A549 (cell line): ENCODE measurements at regions not wholly inside any gene's neighbourhood (a gene's known extent, or its start where the extent isn't known, plus 50 kb on each side); places are given as distances from the start of the nearest gene placed in this dataset.
"Not testable (repeated sequence)": the region's sequence is repeated elsewhere in the genome, so short reads cannot be mapped to it uniquely, and the experiment has no call there.

Experiments
- ATAC-seq, 2 experiments: fragments of 200-7000 bp in 1 of 2; fragments of >200 bp in 1 of 2; cut with Nextera tagmentation in 1 of 2; cut with Tn5 transposase in 1 of 2; 3 replicates each; pipeline versions ENCODE4 v1.8.0 to v1.9.1; 2018 to 2020; ENCODE audit warnings: mild to moderate bottlenecking in 1 of 2, moderate library complexity in 1 of 2
- CTCF ChIA-PET: fragments of 300-600 bp; sonication (Branson Sonifier 250); formaldehyde crosslinking; extraction: SDS; loops from one replicate; lab custom pipeline; 2021; ENCODE audit warnings: antibody characterized with exemption, inconsistent platforms; lab: Yijun Ruan, JAX
- POLR2A ChIA-PET: fragments of 350-600 bp; formaldehyde crosslinking; extraction: SDS; loops from one replicate; lab custom pipeline; 2021; ENCODE audit warnings: antibody characterized with exemption, inconsistent platforms; lab: Yijun Ruan, JAX
- DNase-seq, 2 experiments: peaks; one replicate each; pipeline versions ENCODE4 v3.0.0 to v3.0.0-alpha.2; 2011 to 2016; ENCODE audit warnings: low read depth in 1 of 2, low spot score in 1 of 2
- FAIRE-seq: peaks from 2 replicates; lab custom pipeline; 2011; peaks lifted over from hg19 to GRCh38; lab: Jason Lieb, UNC
- H3K27ac ChIP-seq, 2 experiments: fragments of >200 bp; sonication (Bioruptor Twin); formaldehyde crosslinking; 3 replicates each; pipeline ENCODE4 v1.5.1; 2016 to 2017
- H3K4me1 ChIP-seq: fragments of >200 bp; sonication (Bioruptor Twin); formaldehyde crosslinking; 3 replicates; pipeline ENCODE4 v1.6.1; 2016
- H3K4me2 ChIP-seq: fragments of >200 bp; sonication (Bioruptor Twin); formaldehyde crosslinking; 3 replicates; pipeline ENCODE4 v1.6.1; 2016
- H3K4me3 ChIP-seq: fragments of >200 bp; sonication (Bioruptor Twin); formaldehyde crosslinking; 3 replicates; pipeline ENCODE4 v1.5.1; 2016
- H3K9me3 ChIP-seq: fragments of >200 bp; sonication (Bioruptor Twin); formaldehyde crosslinking; 3 replicates; pipeline ENCODE4 v1.6.1; 2016
- CBX2 ChIP-seq: fragments of 200-600 bp; sonication (generic); IDR thresholded peaks from 2 replicates; pipeline ENCODE4 v1.6.1; 2016; ENCODE audit warnings: low read depth, mild to moderate bottlenecking, borderline replicate concordance
- CHD2 ChIP-seq: fragments of 150-350 bp; IDR thresholded peaks from 2 replicates; pipeline ENCODE4 v1.6.1; 2014; ENCODE audit warnings: low read length; ENCODE audit not compliant: partially characterized antibody
- EHMT2 ChIP-seq: fragments of 200-600 bp; sonication (generic); IDR thresholded peaks from 2 replicates; pipeline ENCODE4 v1.6.1; 2016; ENCODE audit warnings: antibody characterized with exemption, low read depth, mild to moderate bottlenecking, moderate library complexity
- EP300 ChIP-seq, 2 experiments: fragments of >200 bp; sonication (Bioruptor Twin); formaldehyde crosslinking; IDR thresholded peaks; 2 replicates in 1 of 2; 3 replicates in 1 of 2; pipeline ENCODE4 v1.6.1; 2016 to 2017
- ESRRA ChIP-seq: fragments of 150-350 bp; IDR thresholded peaks from 2 replicates; pipeline ENCODE4 v1.6.1; 2014; ENCODE audit warnings: mild to moderate bottlenecking, low read length, borderline replicate concordance
- HDAC2 ChIP-seq: fragments of 200-600 bp; sonication (generic); IDR thresholded peaks from 2 replicates; pipeline ENCODE4 v1.6.1; 2016
- HEYL ChIP-seq: fragments of 250-450 bp; sonication (Bioruptor Pico); IDR thresholded peaks from 2 replicates; pipeline ENCODE4 v1.8.0; 2021; ENCODE audit warnings: mild to moderate bottlenecking, moderate library complexity
- HOXB5 ChIP-seq: fragments of 250-450 bp; sonication (Bioruptor Pico); IDR thresholded peaks from 2 replicates; pipeline ENCODE4 v1.5.0; 2020; ENCODE audit warnings: mild to moderate bottlenecking, moderate library complexity
- JUN ChIP-seq, 2 experiments: fragments of >200 bp; sonication (Bioruptor Twin); formaldehyde crosslinking; IDR thresholded peaks; 2 replicates in 1 of 2; 3 replicates in 1 of 2; pipeline ENCODE4 v1.6.1; 2016 to 2017
- KDM1A ChIP-seq: fragments of 200-600 bp; sonication (generic); IDR thresholded peaks from 2 replicates; pipeline ENCODE4 v1.6.1; 2016; ENCODE audit warnings: low read depth, mild to moderate bottlenecking
- MYC ChIP-seq: IDR thresholded peaks from 2 replicates; pipeline ENCODE4 v1.6.1; 2012; ENCODE audit warnings: mild to moderate bottlenecking, inconsistent platforms, low read length, improper control_type of control experiment, borderline replicate concordance
- NPAS2 ChIP-seq: fragments of 250-450 bp; sonication (Bioruptor Pico); IDR thresholded peaks from 2 replicates; pipeline ENCODE4 v1.8.0; 2022; ENCODE audit warnings: mild to moderate bottlenecking, moderate library complexity, borderline replicate concordance
- PHF8 ChIP-seq: fragments of 200-600 bp; sonication (generic); IDR thresholded peaks from 2 replicates; pipeline ENCODE4 v1.6.1; 2016; ENCODE audit warnings: low read depth, mild to moderate bottlenecking, antibody characterized with exemption, moderate library complexity, borderline replicate concordance
- RFX5 ChIP-seq: fragments of 450-650 bp; IDR thresholded peaks from 2 replicates; pipeline ENCODE4 v1.7.1; 2014; ENCODE audit warnings: antibody characterized with exemption, mild to moderate bottlenecking, moderate library complexity
- SMC3 ChIP-seq: fragments of >200 bp; sonication (Bioruptor Twin); formaldehyde crosslinking; IDR thresholded peaks from 3 replicates; pipeline ENCODE4 v1.6.1; 2018; ENCODE audit warnings: inconsistent platforms
- SREBF2 ChIP-seq: fragments of 450-650 bp; IDR thresholded peaks from 2 replicates; pipeline ENCODE4 v1.6.1; 2014; ENCODE audit warnings: mild to moderate bottlenecking, moderate library complexity
- TFCP2L1 ChIP-seq: fragments of 250-450 bp; sonication (Bioruptor Pico); IDR thresholded peaks from 2 replicates; pipeline ENCODE4 v1.5.0; 2021; ENCODE audit warnings: mild to moderate bottlenecking
- ZNF302 ChIP-seq: fragments of 250-450 bp; sonication (Bioruptor Pico); IDR thresholded peaks from 2 replicates; pipeline ENCODE4 v1.9.0; 2021; ENCODE audit warnings: inconsistent platforms, mild to moderate bottlenecking, moderate library complexity
- WGBS: methylation state at CpG from one replicate; pipeline ENCODE4 v1.1.6; 2017; ENCODE audit errors: missing lambda C conversion rate; 5-methylcytosine and 5-hydroxymethylcytosine counted together
- TF ChIP-seq, protein P1 (sequence below): fragments of >200 bp; sonication (Bioruptor Twin); formaldehyde crosslinking; IDR thresholded peaks from 2 replicates; pipeline ENCODE4 v1.6.1; 2016
- TF ChIP-seq, protein P2 (sequence below): IDR thresholded peaks from 2 replicates; pipeline ENCODE4 v1.6.1; 2012; ENCODE audit warnings: low read depth, borderline replicate concordance
- TF ChIP-seq, protein P3 (sequence below): IDR thresholded peaks from 2 replicates; pipeline ENCODE4 v1.6.1; 2012
- TF ChIP-seq, protein P4 (sequence below): fragments of >200 bp; sonication (Bioruptor Twin); formaldehyde crosslinking; IDR thresholded peaks from 3 replicates; pipeline ENCODE4 v1.5.1; 2016

- no peaks in the 10 kb centered on the region for H3K4me1 ChIP-seq
- no peaks in the 10 kb centered on the region for H3K9me3 ChIP-seq
- ATAC-seq: no peak
- no peak for DNase-seq
- 24% methylated on average over 3 of the region's 3 CpGs for WGBS
- H3K4me2 ChIP-seq: no peak overlapping the region
- TF ChIP-seq SMC3: no peak
- TF ChIP-seq, protein P1, sequence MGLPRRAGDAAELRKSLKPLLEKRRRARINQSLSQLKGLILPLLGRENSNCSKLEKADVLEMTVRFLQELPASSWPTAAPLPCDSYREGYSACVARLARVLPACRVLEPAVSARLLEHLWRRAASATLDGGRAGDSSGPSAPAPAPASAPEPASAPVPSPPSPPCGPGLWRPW: no peak
- no peak for TF ChIP-seq JUN (IDR thresholded peaks at IDR 0.05)
- no peak for TF ChIP-seq HOXB5 (CRISPR knock-in tag)
- TF ChIP-seq ZNF302 (CRISPR knock-in tag): no peak
- TF ChIP-seq SREBF2: no peak
- TF ChIP-seq KDM1A: no peak
- no peak for TF ChIP-seq NPAS2 (CRISPR knock-in tag)
- TF ChIP-seq, protein P2, sequence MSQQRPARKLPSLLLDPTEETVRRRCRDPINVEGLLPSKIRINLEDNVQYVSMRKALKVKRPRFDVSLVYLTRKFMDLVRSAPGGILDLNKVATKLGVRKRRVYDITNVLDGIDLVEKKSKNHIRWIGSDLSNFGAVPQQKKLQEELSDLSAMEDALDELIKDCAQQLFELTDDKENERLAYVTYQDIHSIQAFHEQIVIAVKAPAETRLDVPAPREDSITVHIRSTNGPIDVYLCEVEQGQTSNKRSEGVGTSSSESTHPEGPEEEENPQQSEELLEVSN: no peak
- TF ChIP-seq, protein P3, sequence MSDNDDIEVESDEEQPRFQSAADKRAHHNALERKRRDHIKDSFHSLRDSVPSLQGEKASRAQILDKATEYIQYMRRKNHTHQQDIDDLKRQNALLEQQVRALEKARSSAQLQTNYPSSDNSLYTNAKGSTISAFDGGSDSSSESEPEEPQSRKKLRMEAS: no peak
- no peak for TF ChIP-seq TFCP2L1 (CRISPR knock-in tag)
- no peak for TF ChIP-seq EHMT2
- no peak for TF ChIP-seq CBX2
- TF ChIP-seq MYC: no peak
- TF ChIP-seq PHF8: no peak
- TF ChIP-seq HEYL (CRISPR knock-in tag): no peak
- TF ChIP-seq EP300 (IDR thresholded peaks at IDR 0.05): no peak
- TF ChIP-seq HDAC2: no peak
- no peak for FAIRE-seq
- CTCF ChIA-PET: no interaction called here
- no peak overlapping the region for H3K27ac ChIP-seq
- H3K4me3 ChIP-seq: no peak overlapping the region
- POLR2A ChIA-PET: no interaction called here
Observed at GRCh38 chr5:111926026-111926425, 169.0 kb upstream of the NREP start.

GRCh38 chr5:111922344-111922743 is 165.3 kb upstream of the NREP start:
- CTCF ChIA-PET: no interaction called here
- WGBS: 18% methylated on average over 4 of the region's 4 CpGs
- POLR2A ChIA-PET: no interaction called here

DNA sequence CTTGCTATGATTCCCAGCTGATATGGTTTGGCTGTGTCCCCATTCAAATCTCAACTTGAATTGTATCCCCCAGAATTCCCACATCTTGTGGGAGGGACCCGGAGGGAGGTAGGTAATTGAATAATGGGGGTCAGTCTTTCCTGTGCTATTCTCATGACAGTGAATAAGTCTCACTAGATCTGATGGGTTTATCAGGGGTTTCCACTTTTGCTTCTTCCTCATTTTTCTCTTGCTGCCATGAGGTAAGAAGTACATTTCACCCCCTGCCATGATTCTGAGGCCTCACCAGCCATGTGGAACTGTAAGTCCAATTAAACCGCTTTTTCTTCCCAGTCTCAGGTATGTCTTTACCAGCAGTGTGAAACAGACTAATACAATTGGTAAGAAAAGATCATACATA is 164.7 kb upstream of the NREP start:
- FAIRE-seq, DNase-seq, H3K9me3 ChIP-seq, H3K4me2 ChIP-seq, H3K27ac ChIP-seq, ATAC-seq, CTCF ChIA-PET, H3K4me3 ChIP-seq, H3K4me1 ChIP-seq, POLR2A ChIA-PET: not testable (repeated sequence)
- WGBS: 39% methylated on average over 2 of the region's 2 CpGs

More at GRCh38 chr5:111922344-111922743, 165.3 kb upstream of the NREP start:
- Histone ChIP-seq H3K4me1 (no peaks in the 10 kb centered on the region), H3K4me2 (no peak overlapping the region), H3K9me3 (no peaks in the 10 kb centered on the region), H3K27ac (no peak overlapping the region), H3K4me3 (no peak overlapping the region)
- DNase-seq (no peak), FAIRE-seq (no peak), ATAC-seq (no peak)
- TF ChIP-seq HOXB5 (CRISPR knock-in tag) (no peak), NPAS2 (CRISPR knock-in tag) (no peak)
- TF ChIP-seq, all 56 proteins: peak for 0

DNA sequence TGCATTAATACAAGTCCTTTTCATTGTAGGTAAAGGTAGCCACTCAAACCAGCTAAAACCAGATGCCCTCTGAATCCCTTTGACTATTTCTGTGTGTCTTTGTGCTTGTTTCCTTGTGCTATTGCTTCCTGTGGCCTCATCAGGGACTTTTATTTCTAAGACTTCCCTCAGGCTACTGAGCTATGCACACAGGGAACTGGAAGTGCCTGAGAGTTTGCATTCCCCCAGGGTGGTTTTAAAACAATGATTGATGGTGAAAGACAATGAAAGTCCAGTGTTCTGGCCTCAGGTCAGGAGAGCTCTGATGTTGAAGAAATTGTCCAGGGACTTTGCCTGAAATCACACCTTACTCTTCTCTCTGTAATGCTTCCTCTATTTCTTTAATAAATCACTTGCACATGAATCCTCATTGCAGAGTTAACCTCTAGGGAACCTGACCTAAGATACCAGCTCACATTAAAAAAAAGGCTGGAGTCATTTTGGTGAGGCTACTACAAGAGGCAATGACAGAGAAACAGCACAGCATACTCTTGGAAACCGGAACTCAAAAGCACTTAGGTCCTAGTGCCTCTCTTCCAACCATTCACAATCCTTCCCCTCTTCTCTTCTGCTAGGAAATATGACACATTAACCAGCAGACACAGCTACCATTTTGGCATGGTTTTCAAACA is 158.1 kb upstream of the NREP start:
- no peak overlapping the region for H3K27ac ChIP-seq
- POLR2A ChIA-PET: no interaction called here
- H3K4me3 ChIP-seq: no peak overlapping the region
- DNase-seq: no peak
- WGBS: 7% methylated on average over 1 of the region's 1 CpG
- no peak for ATAC-seq
- CTCF ChIA-PET: no interaction called here
- no peak for FAIRE-seq
- TF ChIP-seq CBX2 (no peak), HOXB5 (CRISPR knock-in tag) (no peak), CHD2 (no peak), RFX5 (no peak), ESRRA (no peak)
- TF ChIP-seq, protein P4, sequence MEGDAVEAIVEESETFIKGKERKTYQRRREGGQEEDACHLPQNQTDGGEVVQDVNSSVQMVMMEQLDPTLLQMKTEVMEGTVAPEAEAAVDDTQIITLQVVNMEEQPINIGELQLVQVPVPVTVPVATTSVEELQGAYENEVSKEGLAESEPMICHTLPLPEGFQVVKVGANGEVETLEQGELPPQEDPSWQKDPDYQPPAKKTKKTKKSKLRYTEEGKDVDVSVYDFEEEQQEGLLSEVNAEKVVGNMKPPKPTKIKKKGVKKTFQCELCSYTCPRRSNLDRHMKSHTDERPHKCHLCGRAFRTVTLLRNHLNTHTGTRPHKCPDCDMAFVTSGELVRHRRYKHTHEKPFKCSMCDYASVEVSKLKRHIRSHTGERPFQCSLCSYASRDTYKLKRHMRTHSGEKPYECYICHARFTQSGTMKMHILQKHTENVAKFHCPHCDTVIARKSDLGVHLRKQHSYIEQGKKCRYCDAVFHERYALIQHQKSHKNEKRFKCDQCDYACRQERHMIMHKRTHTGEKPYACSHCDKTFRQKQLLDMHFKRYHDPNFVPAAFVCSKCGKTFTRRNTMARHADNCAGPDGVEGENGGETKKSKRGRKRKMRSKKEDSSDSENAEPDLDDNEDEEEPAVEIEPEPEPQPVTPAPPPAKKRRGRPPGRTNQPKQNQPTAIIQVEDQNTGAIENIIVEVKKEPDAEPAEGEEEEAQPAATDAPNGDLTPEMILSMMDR: no peak
- H3K9me3 ChIP-seq: no peaks in the 10 kb centered on the region
- H3K4me1 ChIP-seq: no peaks in the 10 kb centered on the region
- H3K4me2 ChIP-seq: no peak overlapping the region
